ENCODE measurements at regions not wholly inside any gene's neighbourhood (a gene's known extent, or its start where the extent isn't known, plus 50 kb on each side); places are given as distances from the start of the nearest gene placed in this dataset.
"Not testable (repeated sequence)": the region's sequence is repeated elsewhere in the genome, so short reads cannot be mapped to it uniquely, and the experiment has no call there.

- H3K4me3 Mint-ChIP-seq; H3K9me3 ChIP-seq (ENCODE audit: control insufficient read depth in 1 of 2, low read length in 2 of 2); H3K4me3 ChIP-seq (ENCODE audit: low read length in 2 of 2); H3K36me3 Mint-ChIP-seq; intact Hi-C loops (cut with micrococcal nuclease); H3K36me3 ChIP-seq (ENCODE audit: insufficient read depth, low read length); H3K4me1 ChIP-seq (ENCODE audit: insufficient read depth, low read length); H3K4me1 Mint-ChIP-seq; H3K9me3 Mint-ChIP-seq; CTCF ChIA-PET (ENCODE audit: partially characterized antibody); H3K27me3 Mint-ChIP-seq; POLR2A ChIA-PET (ENCODE audit: partially characterized antibody); H3K27ac Mint-ChIP-seq; DNase-seq; H3K27ac ChIP-seq (ENCODE audit: low read depth, low read length); H3K27me3 ChIP-seq (ENCODE audit: insufficient read depth, low read length): not testable (repeated sequence)
Observed at GRCh38 chr12:102313116-102313971, 115.7 kb upstream of the PMCH start.

GRCh38 chr12:102305486-102305885 lies 107.9 kb upstream of the PMCH start:
- no peaks in the 10 kb centered on the region for H3K27me3 Mint-ChIP-seq

GRCh38 chr12:102304667-102305066 lies 107.0 kb upstream of the PMCH start:
- H3K36me3 ChIP-seq (ENCODE audit: insufficient read depth, low read length); H3K4me1 Mint-ChIP-seq; H3K4me1 ChIP-seq (ENCODE audit: insufficient read depth, low read length); H3K4me3 ChIP-seq (ENCODE audit: low read length in 2 of 2); intact Hi-C loops (cut with micrococcal nuclease); H3K27ac Mint-ChIP-seq; H3K27me3 ChIP-seq (ENCODE audit: insufficient read depth, low read length); H3K27me3 Mint-ChIP-seq; POLR2A ChIA-PET (ENCODE audit: partially characterized antibody); H3K4me3 Mint-ChIP-seq; DNase-seq; CTCF ChIA-PET (ENCODE audit: partially characterized antibody); H3K9me3 ChIP-seq (ENCODE audit: control insufficient read depth in 1 of 2, low read length in 2 of 2); H3K36me3 Mint-ChIP-seq; H3K27ac ChIP-seq (ENCODE audit: low read depth, low read length): not testable (repeated sequence)
- peaks cover 0 to 23% (median 12%) of the 10 kb centered on the region in 8 donors for H3K9me3 Mint-ChIP-seq

More at GRCh38 chr12:102305486-102305885, 107.9 kb upstream of the PMCH start:
- CTCF ChIA-PET (ENCODE audit: partially characterized antibody): no interaction called here
- Histone ChIP-seq H3K4me1 (ENCODE audit: insufficient read depth, low read length) (no peaks in the 10 kb centered on the region), H3K27ac (ENCODE audit: low read depth, low read length) (no peak overlapping the region), H3K4me3 (ENCODE audit: low read length in 2 of 2) (no peak overlapping the region), H3K27me3 (ENCODE audit: insufficient read depth, low read length) (no peaks in the 10 kb centered on the region), H3K9me3 (ENCODE audit: control insufficient read depth in 1 of 2, low read length in 2 of 2) (peaks cover 0 to 5% of the 10 kb centered on the region in 2 donors), H3K36me3 (ENCODE audit: insufficient read depth, low read length) (no peaks in the 10 kb centered on the region)
- intact Hi-C loops (cut with micrococcal nuclease): no loop called here
- peaks cover 0 to 23% (median 12%) of the 10 kb centered on the region in 8 donors for H3K9me3 Mint-ChIP-seq
- no peak overlapping the region for H3K27ac Mint-ChIP-seq
- no peaks in the 10 kb centered on the region for H3K4me1 Mint-ChIP-seq
- H3K36me3 Mint-ChIP-seq: no peaks in the 10 kb centered on the region
- no peak for DNase-seq
- POLR2A ChIA-PET (ENCODE audit: partially characterized antibody): no interaction called here
- no peak overlapping the region for H3K4me3 Mint-ChIP-seq

- Histone ChIP-seq H3K27ac (ENCODE audit: low read depth, low read length) (no peak overlapping the region), H3K4me1 (ENCODE audit: insufficient read depth, low read length) (no peaks in the 10 kb centered on the region), H3K36me3 (ENCODE audit: insufficient read depth, low read length) (no peaks in the 10 kb centered on the region), H3K9me3 (ENCODE audit: control insufficient read depth in 1 of 2, low read length in 2 of 2) (peaks cover 0 to 5% of the 10 kb centered on the region in 2 donors), H3K4me3 (ENCODE audit: low read length in 2 of 2) (no peak overlapping the region), H3K27me3 (ENCODE audit: insufficient read depth, low read length) (no peaks in the 10 kb centered on the region)
- Mint-ChIP-seq H3K27ac (no peak overlapping the region), H3K9me3 (peaks cover 0 to 21% (median 13%) of the 10 kb centered on the region in 8 donors), H3K4me3 (no peak overlapping the region), H3K27me3 (no peaks in the 10 kb centered on the region), H3K4me1 (no peaks in the 10 kb centered on the region), H3K36me3 (no peaks in the 10 kb centered on the region)
- ChIA-PET POLR2A (ENCODE audit: partially characterized antibody) (no interaction called here), CTCF (ENCODE audit: partially characterized antibody) (no interaction called here)
- DNase-seq: no peak
- intact Hi-C loops (cut with micrococcal nuclease): no loop called here
Observed at GRCh38 chr12:102302553-102302952, 104.9 kb upstream of the PMCH start.

- Mint-ChIP-seq H3K27me3 (peaks cover 0 to 1% of the 10 kb centered on the region in 2 donors), H3K4me3 (no peak overlapping the region), H3K27ac (no peak overlapping the region), H3K9me3 (peaks cover 0 to 20% (median 12%) of the 10 kb centered on the region in 8 donors), H3K36me3 (no peaks in the 10 kb centered on the region), H3K4me1 (no peaks in the 10 kb centered on the region)
- H3K27me3 ChIP-seq (ENCODE audit: insufficient read depth, low read length): no peaks in the 10 kb centered on the region
- ChIA-PET POLR2A (ENCODE audit: partially characterized antibody) (no interaction called here), CTCF (ENCODE audit: partially characterized antibody) (no interaction called here)
- H3K4me1 ChIP-seq (ENCODE audit: insufficient read depth, low read length): no peaks in the 10 kb centered on the region
- H3K9me3 ChIP-seq (ENCODE audit: control insufficient read depth in 1 of 2, low read length in 2 of 2): peaks cover 0 to 5% of the 10 kb centered on the region in 2 donors
- H3K27ac ChIP-seq (ENCODE audit: low read depth, low read length): no peak overlapping the region
- intact Hi-C loops (cut with micrococcal nuclease): no loop called here
- no peak overlapping the region for H3K4me3 ChIP-seq (ENCODE audit: low read length in 2 of 2)
- DNase-seq: no peak
- no peaks in the 10 kb centered on the region for H3K36me3 ChIP-seq (ENCODE audit: insufficient read depth, low read length)
Observed at GRCh38 chr12:102301547-102301946, 103.9 kb upstream of the PMCH start.

GRCh38 chr12:102300824-102301461 lies 103.3 kb upstream of the PMCH start:
- no peaks in the 10 kb centered on the region for H3K4me1 Mint-ChIP-seq
- H3K27ac Mint-ChIP-seq: no peak overlapping the region
- H3K4me3 ChIP-seq (ENCODE audit: low read length in 2 of 2): no peak overlapping the region
- no peaks in the 10 kb centered on the region for H3K4me1 ChIP-seq (ENCODE audit: insufficient read depth, low read length)
- H3K4me3 Mint-ChIP-seq: no peak overlapping the region
- peaks cover 0 to 1% of the 10 kb centered on the region in 2 donors for H3K27me3 Mint-ChIP-seq
- no peaks in the 10 kb centered on the region for H3K27me3 ChIP-seq (ENCODE audit: insufficient read depth, low read length)
- no peaks in the 10 kb centered on the region for H3K36me3 ChIP-seq (ENCODE audit: insufficient read depth, low read length)
- POLR2A ChIA-PET (ENCODE audit: partially characterized antibody): no interaction called here
- intact Hi-C loops (cut with micrococcal nuclease): no loop called here
- peaks cover 0 to 5% of the 10 kb centered on the region in 2 donors for H3K9me3 ChIP-seq (ENCODE audit: control insufficient read depth in 1 of 2, low read length in 2 of 2)
- H3K36me3 Mint-ChIP-seq: no peaks in the 10 kb centered on the region
- DNase-seq: no peak
- H3K9me3 Mint-ChIP-seq: peaks cover 0 to 20% (median 12%) of the 10 kb centered on the region in 8 donors
- no peak overlapping the region for H3K27ac ChIP-seq (ENCODE audit: low read depth, low read length)
- CTCF ChIA-PET (ENCODE audit: partially characterized antibody): no interaction called here

GRCh38 chr12:102299731-102300130 lies 102.1 kb upstream of the PMCH start:
- Mint-ChIP-seq H3K4me3 (no peak overlapping the region), H3K9me3 (peaks cover 0 to 17% (median 12%) of the 10 kb centered on the region in 8 donors), H3K36me3 (no peaks in the 10 kb centered on the region), H3K27me3 (peaks cover 0 to 1% of the 10 kb centered on the region in 2 donors), H3K27ac (no peak overlapping the region), H3K4me1 (no peaks in the 10 kb centered on the region)
- Histone ChIP-seq H3K4me3 (ENCODE audit: low read length in 2 of 2) (no peak overlapping the region), H3K9me3 (ENCODE audit: control insufficient read depth in 1 of 2, low read length in 2 of 2) (peaks cover 0 to 5% of the 10 kb centered on the region in 2 donors), H3K27me3 (ENCODE audit: insufficient read depth, low read length) (no peaks in the 10 kb centered on the region), H3K27ac (ENCODE audit: low read depth, low read length) (no peak overlapping the region), H3K36me3 (ENCODE audit: insufficient read depth, low read length) (no peaks in the 10 kb centered on the region), H3K4me1 (ENCODE audit: insufficient read depth, low read length) (no peaks in the 10 kb centered on the region)
- CTCF ChIA-PET (ENCODE audit: partially characterized antibody): no interaction called here
- POLR2A ChIA-PET (ENCODE audit: partially characterized antibody): no interaction called here
- DNase-seq: no peak
- intact Hi-C loops (cut with micrococcal nuclease): no loop called here
